SK-N-SH (cell line): ENCODE measurements at regions not wholly inside any gene's neighbourhood (a gene's known extent, or its start where the extent isn't known, plus 50 kb on each side); places are given as distances from the start of the nearest gene placed in this dataset.

Source experiments
- CTCF ChIA-PET: fragments of 300-600, 350-600 bp; formaldehyde crosslinking; extraction: SDS; loops from one replicate; lab custom pipeline; 2021; lab: Yijun Ruan, JAX
- POLR2A ChIA-PET: fragments of 350-600 bp; sonication (Branson Sonifier 250); formaldehyde crosslinking; extraction: SDS; loops from one replicate; lab custom pipeline; 2020; ENCODE audit warnings: antibody characterized with exemption, inconsistent platforms; lab: Yijun Ruan, JAX
- DNase-seq: peaks from one replicate; pipeline ENCODE4 v3.0.0; 2012
- H2AFZ ChIP-seq: fragments of 200-600 bp; sonication (generic); 2 replicates; pipeline ENCODE4 v1.8.1; 2016; ENCODE audit warnings: antibody characterized with exemption, mild to moderate bottlenecking, low read depth
- H3F3A ChIP-seq: fragments of 200-600 bp; sonication (generic); replicated peaks from 2 replicates; pipeline ENCODE3; 2016; ENCODE audit warnings: antibody characterized with exemption, mild to moderate bottlenecking; ENCODE audit not compliant: insufficient read depth
- H3K27ac ChIP-seq, 2 experiments: fragments of 200-500 bp in 1 of 2; fragments of 200-600 bp in 1 of 2; sonication (Bioruptor generic) in 1 of 2; sonication (generic), shearing (Covaris generic) in 1 of 2; 2 replicates each; pipeline versions ENCODE4 v1.5.1 to v1.6.1; 2014 to 2016; ENCODE audit warnings: low read depth in 2 of 2, inconsistent platforms in 1 of 2, low read length in 1 of 2, mild to moderate bottlenecking in 1 of 2, mixed read lengths in 1 of 2
- H3K27me3 ChIP-seq: fragments of 200-600 bp; sonication (generic), shearing (Covaris generic); 2 replicates; pipeline ENCODE4 v1.6.1; 2016; ENCODE audit warnings: mixed run types; ENCODE audit not compliant: insufficient read depth
- H3K36me3 ChIP-seq, 2 experiments: fragments of 200-500 bp in 1 of 2; fragments of 200-600 bp in 1 of 2; sonication (Bioruptor generic) in 1 of 2; sonication (generic) in 1 of 2; replicated peaks in 1 of 2; 2 replicates each; pipeline versions ENCODE3 to v1.5.1; 2014 to 2016; ENCODE audit warnings: low read length in 1 of 2, mild to moderate bottlenecking in 1 of 2; ENCODE audit not compliant: insufficient read depth in 2 of 2, control insufficient read depth in 1 of 2
- H3K4me1 ChIP-seq, 2 experiments: fragments of 200-500 bp in 1 of 2; fragments of 200-600 bp in 1 of 2; sonication (Bioruptor generic) in 1 of 2; sonication (generic), shearing (Covaris generic) in 1 of 2; 2 replicates each; pipeline versions ENCODE4 v1.5.1 to v1.6.1; 2014 to 2016; ENCODE audit warnings: low read depth in 1 of 2, low read length in 1 of 2, mixed run types in 1 of 2; ENCODE audit not compliant: insufficient read depth in 2 of 2, control insufficient read depth in 1 of 2
- H3K4me2 ChIP-seq: fragments of 200-600 bp; sonication (generic), shearing (Covaris generic); 2 replicates; pipeline ENCODE4 v1.6.1; 2017; ENCODE audit warnings: mixed run types
- H3K4me3 ChIP-seq, 2 experiments: fragments of 200-500 bp in 1 of 2; fragments of 200-600 bp in 1 of 2; sonication (Bioruptor generic) in 1 of 2; sonication (generic), shearing (Covaris generic) in 1 of 2; 2 replicates each; pipeline versions ENCODE4 v1.5.1 to v1.8.1; 2014 to 2016; ENCODE audit warnings: low read depth in 2 of 2, inconsistent platforms in 1 of 2, low read length in 1 of 2, mild to moderate bottlenecking in 1 of 2, mixed read lengths in 1 of 2, moderate library complexity in 1 of 2
- H3K79me2 ChIP-seq: fragments of 200-600 bp; sonication (generic); 2 replicates; pipeline ENCODE4 v1.8.1; 2017; ENCODE audit warnings: mild to moderate bottlenecking; ENCODE audit not compliant: insufficient read depth
- H3K9ac ChIP-seq: fragments of 200-600 bp; sonication (generic); 2 replicates; pipeline ENCODE4 v1.6.1; 2017; ENCODE audit warnings: mixed run types
- H3K9me2 ChIP-seq: fragments of 200-600 bp; sonication (generic); 2 replicates; pipeline ENCODE4 v1.6.1; 2017; ENCODE audit warnings: mixed run types
- H3K9me3 ChIP-seq: fragments of 200-600 bp; sonication (generic); 2 replicates; pipeline ENCODE4 v1.6.1; 2017; ENCODE audit warnings: mixed run types, mild to moderate bottlenecking, moderate library complexity
- H4K20me1 ChIP-seq: fragments of 200-600 bp; sonication (generic); 2 replicates; pipeline ENCODE4 v1.6.1; 2017; ENCODE audit warnings: mild to moderate bottlenecking, mixed run types; ENCODE audit not compliant: insufficient read depth
- ELF1 ChIP-seq: IDR thresholded peaks from 2 replicates; pipeline ENCODE4 v1.4.0; 2012
- EP300 ChIP-seq, 2 experiments: IDR thresholded peaks; 2 replicates each; pipeline versions ENCODE4 v1.4.0 to v1.6.1; 2012; ENCODE audit warnings: borderline replicate concordance in 1 of 2, low read depth in 1 of 2, low read length in 1 of 2
- FOSL2 ChIP-seq: IDR thresholded peaks from 2 replicates; pipeline ENCODE4 v1.4.0; 2012; ENCODE audit warnings: low read depth, mild to moderate bottlenecking, moderate library complexity, borderline replicate concordance
- FOXJ3 ChIP-seq: sonication (generic); formaldehyde crosslinking; IDR thresholded peaks from 2 replicates; pipeline ENCODE4 v1.5.1; 2020; ENCODE audit warnings: mild to moderate bottlenecking, missing genetic modification reagents
- FOXM1 ChIP-seq: IDR thresholded peaks from 2 replicates; pipeline ENCODE4 v1.4.0; 2012; ENCODE audit warnings: low read depth, mild to moderate bottlenecking
- IRF3 ChIP-seq: fragments of 150-350 bp; IDR thresholded peaks from 2 replicates; pipeline ENCODE4 v1.6.1; 2016; ENCODE audit warnings: mild to moderate bottlenecking, low read depth, low read length
- JUND ChIP-seq: IDR thresholded peaks from 2 replicates; pipeline ENCODE4 v1.4.0; 2012
- MAX ChIP-seq: IDR thresholded peaks from 2 replicates; pipeline ENCODE4 v1.4.0; 2012; ENCODE audit warnings: low read depth
- MEF2A ChIP-seq: IDR thresholded peaks from 2 replicates; pipeline ENCODE4 v1.4.0; 2012; ENCODE audit warnings: low read depth, borderline replicate concordance
- MXI1 ChIP-seq: IDR thresholded peaks from 2 replicates; pipeline ENCODE4 v1.6.1; 2012; ENCODE audit warnings: mild to moderate bottlenecking, low read depth, low read length, improper control_type of control experiment
- NRF1 ChIP-seq: IDR thresholded peaks from 2 replicates; pipeline ENCODE4 v1.6.1; 2012; ENCODE audit warnings: low read depth, mild to moderate bottlenecking, low read length
- RAD21 ChIP-seq: IDR thresholded peaks from 2 replicates; pipeline ENCODE4 v1.6.1; 2012; ENCODE audit warnings: mild to moderate bottlenecking, low read length
- RXRA ChIP-seq: IDR thresholded peaks from 2 replicates; pipeline ENCODE4 v1.4.0; 2012; ENCODE audit warnings: low read depth, mild to moderate bottlenecking, borderline replicate concordance
- SMC3 ChIP-seq: IDR thresholded peaks from 2 replicates; pipeline ENCODE4 v1.6.1; 2012; ENCODE audit warnings: low read depth, low read length, improper control_type of control experiment
- TAF1 ChIP-seq: IDR thresholded peaks from 2 replicates; pipeline ENCODE4 v1.6.1; 2012; ENCODE audit warnings: low read depth, mild to moderate bottlenecking, low read length, moderate library complexity, borderline replicate concordance
- TCF12 ChIP-seq: IDR thresholded peaks from 2 replicates; pipeline ENCODE4 v1.4.0; 2012
- ZBTB33 ChIP-seq: IDR thresholded peaks from 2 replicates; pipeline ENCODE4 v1.4.0; 2012; ENCODE audit warnings: low read depth, borderline replicate concordance
- WGBS: methylation state at CpG from one replicate; pipeline ENCODE4 v1.1.6; 2017; ENCODE audit warnings: low lambda C conversion rate; 5-methylcytosine and 5-hydroxymethylcytosine counted together
- TF ChIP-seq, protein P1 (sequence below): IDR thresholded peaks from 2 replicates; pipeline ENCODE4; 2012

DNA sequence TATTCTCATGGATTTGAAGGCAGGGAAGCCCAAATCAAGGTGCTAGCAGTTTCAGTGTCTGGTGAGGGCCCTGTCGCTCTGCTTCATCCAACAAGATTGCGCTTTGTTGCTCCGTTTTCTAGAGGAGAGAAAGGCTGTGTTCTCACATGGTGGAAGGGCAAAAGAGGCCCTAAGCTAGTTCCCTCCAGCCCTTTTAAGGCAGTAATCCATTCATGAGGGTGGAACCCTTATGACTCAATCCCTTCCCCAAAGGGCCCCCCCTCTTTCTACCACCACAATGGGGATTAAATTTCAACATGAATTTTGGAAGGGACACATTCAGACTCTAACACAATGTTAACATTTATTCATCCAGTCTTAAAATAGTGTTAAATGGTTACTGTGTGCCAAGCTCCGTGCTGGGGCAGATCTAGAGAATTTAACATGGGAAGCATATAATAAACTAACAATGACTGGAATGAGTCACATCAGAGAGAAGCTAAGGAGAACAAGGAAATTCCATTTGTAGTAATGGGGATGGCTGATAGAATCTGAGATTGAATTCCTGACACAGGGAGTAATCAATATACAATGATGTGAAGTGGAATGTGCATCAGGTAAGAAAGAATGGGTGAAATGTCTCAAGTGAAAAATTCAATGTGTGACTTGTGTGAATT lies 382.8 kb upstream of the ZNF608 start:
- H3K9me2 ChIP-seq: no peaks in the 10 kb centered on the region
- DNase-seq: no peak
- H3K9ac ChIP-seq: no peak overlapping the region
- H3K4me1 ChIP-seq: no peaks in the 10 kb centered on the region; a peak in 1 of 4 replicates
- no peaks in the 10 kb centered on the region for H3K79me2 ChIP-seq
- WGBS: 84% methylated on average over 4 of the region's 4 CpGs
- ChIA-PET CTCF (no interaction called here), POLR2A (no interaction called here)
- H3K36me3 ChIP-seq: no peaks in the 10 kb centered on the region
- no peak overlapping the region for H3K4me2 ChIP-seq
- TF ChIP-seq RXRA (no peak), MEF2A (no peak), FOXJ3 (no peak), EP300 (IDR thresholded peaks at IDR 0.05; ENCODE audit: borderline replicate concordance in 1 of 2, low read depth in 1 of 2, low read length in 1 of 2) (0 out of 4 replicates have a peak, but pooled peaks of 1 of the 2 experiments have one; percentile 12), FOSL2 (peak; percentile 25; the same call in 1 of the 2 replicates), FOXM1 (no peak), JUND (0 out of 2 replicates have a peak, but pooled peaks have one; percentile 5)
- H4K20me1 ChIP-seq: no peaks in the 10 kb centered on the region
- H3K27me3 ChIP-seq: no peaks in the 10 kb centered on the region
- H3K4me3 ChIP-seq: no peak overlapping the region
- H3K27ac ChIP-seq: no peak overlapping the region
- no peak overlapping the region for H2AFZ ChIP-seq
- H3K9me3 ChIP-seq: no peaks in the 10 kb centered on the region
- peaks cover 4% of the 10 kb centered on the region for H3F3A ChIP-seq

GRCh38 chr5:125130591-125130990 lies 384.2 kb upstream of the ZNF608 start:
- DNase-seq: no peak

More at GRCh38 chr5:125130591-125130990, 384.2 kb upstream of the ZNF608 start:
- Histone ChIP-seq H3F3A (peaks cover 13% of the 10 kb centered on the region), H3K4me1 (no peaks in the 10 kb centered on the region; a peak in 1 of 4 replicates), H4K20me1 (no peaks in the 10 kb centered on the region), H3K9me3 (no peaks in the 10 kb centered on the region), H3K4me2 (no peak overlapping the region), H3K79me2 (no peaks in the 10 kb centered on the region), H3K36me3 (no peaks in the 10 kb centered on the region), H3K9ac (no peak overlapping the region), H2AFZ (no peak overlapping the region), H3K4me3 (no peak overlapping the region), H3K27me3 (no peaks in the 10 kb centered on the region), H3K9me2 (no peaks in the 10 kb centered on the region), H3K27ac (no peak overlapping the region)
- POLR2A ChIA-PET: no interaction called here
- 82% methylated on average over 2 of the region's 2 CpGs for WGBS
- TF ChIP-seq TCF12: no peak
- no peak for TF ChIP-seq NRF1
- no peak for TF ChIP-seq ZBTB33
- TF ChIP-seq IRF3: no peak
- TF ChIP-seq, protein P1, sequence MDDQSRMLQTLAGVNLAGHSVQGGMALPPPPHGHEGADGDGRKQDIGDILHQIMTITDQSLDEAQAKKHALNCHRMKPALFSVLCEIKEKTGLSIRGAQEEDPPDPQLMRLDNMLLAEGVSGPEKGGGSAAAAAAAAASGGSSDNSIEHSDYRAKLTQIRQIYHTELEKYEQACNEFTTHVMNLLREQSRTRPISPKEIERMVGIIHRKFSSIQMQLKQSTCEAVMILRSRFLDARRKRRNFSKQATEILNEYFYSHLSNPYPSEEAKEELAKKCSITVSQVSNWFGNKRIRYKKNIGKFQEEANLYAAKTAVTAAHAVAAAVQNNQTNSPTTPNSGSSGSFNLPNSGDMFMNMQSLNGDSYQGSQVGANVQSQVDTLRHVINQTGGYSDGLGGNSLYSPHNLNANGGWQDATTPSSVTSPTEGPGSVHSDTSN: no peak
- no peak for TF ChIP-seq MAX
- TF ChIP-seq FOSL2: no peak
- TF ChIP-seq EP300 (IDR thresholded peaks at IDR 0.05; ENCODE audit: borderline replicate concordance in 1 of 2, low read depth in 1 of 2, low read length in 1 of 2): no peak
- TF ChIP-seq RAD21: no peak
- TF ChIP-seq JUND: no peak
- no peak for TF ChIP-seq ELF1
- TF ChIP-seq MEF2A: no peak
- TF ChIP-seq SMC3: no peak
- TF ChIP-seq MXI1: no peak
- no peak for TF ChIP-seq TAF1
- CTCF ChIA-PET: no interaction called here
